ENCODE measurements at regions not wholly inside any gene's neighbourhood (a gene's known extent, or its start where the extent isn't known, plus 50 kb on each side); places are given as distances from the start of the nearest gene placed in this dataset.

DNA sequence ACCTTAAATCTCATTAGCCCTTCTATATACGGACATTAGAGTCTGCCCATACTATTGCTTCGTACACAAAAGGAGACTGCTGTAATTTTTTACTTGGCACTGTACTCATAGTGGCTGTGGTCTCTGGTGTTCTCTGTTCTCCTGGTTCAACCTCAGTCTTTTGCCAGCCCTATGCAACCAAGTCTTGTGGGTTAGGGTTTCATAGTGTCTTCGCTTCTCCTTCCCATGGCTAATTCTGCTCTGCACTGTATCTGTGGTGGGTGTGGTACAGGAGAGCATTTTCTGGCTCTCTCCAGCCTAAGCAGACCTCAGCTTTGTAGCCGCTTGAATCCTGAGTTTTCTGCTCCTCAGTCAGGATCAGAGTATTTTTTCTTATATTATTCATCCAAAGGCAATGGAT lies 981.2 kb downstream of the SQOR start:
- ATAC-seq: no peak
- TF ChIP-seq, protein P1, sequence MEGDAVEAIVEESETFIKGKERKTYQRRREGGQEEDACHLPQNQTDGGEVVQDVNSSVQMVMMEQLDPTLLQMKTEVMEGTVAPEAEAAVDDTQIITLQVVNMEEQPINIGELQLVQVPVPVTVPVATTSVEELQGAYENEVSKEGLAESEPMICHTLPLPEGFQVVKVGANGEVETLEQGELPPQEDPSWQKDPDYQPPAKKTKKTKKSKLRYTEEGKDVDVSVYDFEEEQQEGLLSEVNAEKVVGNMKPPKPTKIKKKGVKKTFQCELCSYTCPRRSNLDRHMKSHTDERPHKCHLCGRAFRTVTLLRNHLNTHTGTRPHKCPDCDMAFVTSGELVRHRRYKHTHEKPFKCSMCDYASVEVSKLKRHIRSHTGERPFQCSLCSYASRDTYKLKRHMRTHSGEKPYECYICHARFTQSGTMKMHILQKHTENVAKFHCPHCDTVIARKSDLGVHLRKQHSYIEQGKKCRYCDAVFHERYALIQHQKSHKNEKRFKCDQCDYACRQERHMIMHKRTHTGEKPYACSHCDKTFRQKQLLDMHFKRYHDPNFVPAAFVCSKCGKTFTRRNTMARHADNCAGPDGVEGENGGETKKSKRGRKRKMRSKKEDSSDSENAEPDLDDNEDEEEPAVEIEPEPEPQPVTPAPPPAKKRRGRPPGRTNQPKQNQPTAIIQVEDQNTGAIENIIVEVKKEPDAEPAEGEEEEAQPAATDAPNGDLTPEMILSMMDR (IDR thresholded peaks at IDR 0.05): no peak

DNA sequence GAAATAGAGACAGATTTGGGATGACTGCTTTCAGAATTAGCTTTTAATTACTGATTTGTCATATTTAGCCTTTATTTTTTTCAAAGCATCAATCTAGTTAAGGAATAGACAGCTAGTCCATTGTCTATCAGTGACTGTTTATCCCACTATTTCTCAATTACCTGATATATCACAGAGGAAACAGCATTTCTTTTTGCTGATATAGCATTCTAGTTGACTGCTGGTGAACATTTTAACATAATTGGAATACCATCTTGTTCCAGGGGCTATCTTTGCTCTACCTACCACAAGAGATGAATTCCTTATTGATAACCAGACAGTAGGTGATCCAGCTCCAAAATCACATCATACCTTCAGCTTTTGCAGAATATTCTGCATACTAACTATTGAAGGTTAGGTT lies 982.7 kb downstream of the SQOR start:
- intact Hi-C loops (cut with DNase I): no loop called here
- no peaks in the 10 kb centered on the region for H3K4me1 ChIP-seq
- no peak overlapping the region for H3K4me3 ChIP-seq
- H3K36me3 ChIP-seq: no peaks in the 10 kb centered on the region
- H3K27me3 ChIP-seq (ENCODE audit: low read depth): no peaks in the 10 kb centered on the region
- TF ChIP-seq, protein P1 (IDR thresholded peaks at IDR 0.05): no peak
- no peaks in the 10 kb centered on the region for H3K9me3 ChIP-seq
- DNase-seq (no peak), ATAC-seq (no peak)
- no peak overlapping the region for H3K27ac ChIP-seq

More for the DNA sequence above, 981.2 kb downstream of the SQOR start:
- H3K4me1 ChIP-seq: no peaks in the 10 kb centered on the region
- intact Hi-C loops (cut with DNase I): no loop called here
- no peaks in the 10 kb centered on the region for H3K27me3 ChIP-seq (ENCODE audit: low read depth)
- DNase-seq: no peak
- no peaks in the 10 kb centered on the region for H3K9me3 ChIP-seq
- no peak overlapping the region for H3K4me3 ChIP-seq
- no peaks in the 10 kb centered on the region for H3K36me3 ChIP-seq
- no peak overlapping the region for H3K27ac ChIP-seq

- intact Hi-C loops (cut with DNase I): no loop called here
- Histone ChIP-seq H3K27ac (no peak overlapping the region), H3K4me3 (no peak overlapping the region), H3K36me3 (no peaks in the 10 kb centered on the region), H3K9me3 (no peaks in the 10 kb centered on the region), H3K27me3 (ENCODE audit: low read depth) (no peaks in the 10 kb centered on the region), H3K4me1 (no peaks in the 10 kb centered on the region)
- DNase-seq: no peak
- TF ChIP-seq, protein P1 (IDR thresholded peaks at IDR 0.05): no peak
- ATAC-seq: no peak
These were observed 984.2 kb downstream of the SQOR start for GRCh38 chr15:46618984-46619383.

DNA sequence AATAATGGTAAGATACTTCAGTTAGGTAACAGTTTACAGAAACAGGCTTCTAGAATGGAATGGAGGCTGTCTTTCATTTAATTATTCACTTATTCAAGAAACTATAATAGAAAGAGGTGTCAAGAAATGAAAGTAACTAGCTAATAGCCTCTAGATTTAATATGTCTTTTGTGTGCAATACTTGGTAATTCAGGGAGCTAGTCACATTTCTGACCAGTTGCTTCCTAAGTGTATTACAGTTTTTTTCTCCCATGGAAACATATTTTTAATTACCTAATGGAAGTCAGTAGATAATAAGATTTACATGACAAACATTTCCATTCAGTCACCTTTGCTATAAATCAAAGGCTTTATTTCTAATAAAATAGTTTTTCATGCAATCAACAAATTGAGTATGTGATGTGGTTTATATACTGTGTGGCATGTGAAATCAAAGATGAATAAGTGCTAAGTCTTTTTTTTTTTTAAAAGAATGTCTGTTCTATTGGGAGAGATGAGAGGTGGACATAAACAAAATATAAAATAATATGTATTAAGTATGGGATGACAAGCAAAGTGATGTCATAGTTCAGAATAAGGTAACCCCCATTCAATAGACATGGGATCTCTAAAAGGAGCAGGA lies 985.7 kb downstream of the SQOR start:
- Histone ChIP-seq H3K9me3 (no peaks in the 10 kb centered on the region), H3K4me1 (no peaks in the 10 kb centered on the region), H3K27ac (no peak overlapping the region), H3K27me3 (ENCODE audit: low read depth) (no peaks in the 10 kb centered on the region), H3K36me3 (no peaks in the 10 kb centered on the region), H3K4me3 (no peak overlapping the region)
- TF ChIP-seq, protein P1 (IDR thresholded peaks at IDR 0.05): no peak
- intact Hi-C loops (cut with DNase I): no loop called here
- ATAC-seq: no peak
- no peak for DNase-seq

DNA sequence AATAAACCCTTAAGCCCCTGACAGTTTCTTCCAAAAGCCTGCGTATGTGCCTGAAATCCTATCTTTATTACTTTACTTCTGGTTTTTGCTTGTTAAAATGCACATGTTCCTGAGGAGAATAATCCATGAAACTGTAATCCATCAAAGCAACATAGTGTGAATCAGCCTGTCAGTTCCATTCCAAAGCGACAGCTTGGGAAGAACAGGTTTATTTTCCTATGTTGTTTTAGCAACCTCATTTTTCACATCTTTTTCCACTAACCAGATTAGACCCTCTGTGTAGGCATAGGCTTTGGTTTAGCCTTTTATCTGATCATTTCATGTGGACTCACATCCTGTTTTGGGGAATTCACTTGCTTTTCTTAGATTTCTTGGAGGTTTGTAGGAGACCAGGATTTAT lies 988.0 kb downstream of the SQOR start:
- Histone ChIP-seq H3K9me3 (no peaks in the 10 kb centered on the region), H3K36me3 (no peaks in the 10 kb centered on the region), H3K4me3 (no peak overlapping the region), H3K4me1 (no peaks in the 10 kb centered on the region), H3K27me3 (ENCODE audit: low read depth) (no peaks in the 10 kb centered on the region), H3K27ac (no peak overlapping the region)
- no peak for ATAC-seq
- no peak for DNase-seq
- intact Hi-C loops (cut with DNase I): no loop called here
- TF ChIP-seq, protein P1 (IDR thresholded peaks at IDR 0.05): no peak

Measured in lower lobe of right lung (tissue), 2 donors.